HL-60 (cell line): ENCODE measurements at regions not wholly inside any gene's neighbourhood (a gene's known extent, or its start where the extent isn't known, plus 50 kb on each side); places are given as distances from the start of the nearest gene placed in this dataset.
"Not testable (repeated sequence)": the region's sequence is repeated elsewhere in the genome, so short reads cannot be mapped to it uniquely, and the experiment has no call there.

Experiments used
- DNase-seq, 2 experiments: peaks; one replicate each; pipeline ENCODE4 v3.0.0-alpha.2; 2010 to 2020; ENCODE audit warnings: low read depth in 1 of 2, low spot score in 1 of 2
- H3K27ac ChIP-seq: fragments of 250-450 bp; sonication (Bioruptor Pico); replicated peaks from 2 replicates; pipeline ENCODE4 v1.5.1; 2020; ENCODE audit warnings: mild to moderate bottlenecking, moderate library complexity
- H3K27me3 ChIP-seq: fragments of 250-450 bp; sonication (Bioruptor Pico); 2 replicates; pipeline ENCODE4 v1.5.1; 2021; ENCODE audit warnings: mild to moderate bottlenecking, moderate library complexity; ENCODE audit not compliant: insufficient read depth, poor library complexity, severe bottlenecking
- H3K4me3 ChIP-seq: replicated peaks from 2 replicates; pipeline ENCODE4 v1.5.1; 2011; ENCODE audit warnings: mild to moderate bottlenecking, control low read depth, low read length; ENCODE audit not compliant: insufficient read depth
- CTCF ChIP-seq: IDR thresholded peaks from one replicate; pipeline ENCODE4 v1.5.1; 2011; ENCODE audit warnings: low read length, control low read depth, inconsistent platforms; ENCODE audit not compliant: insufficient read depth
- GABPA ChIP-seq: IDR thresholded peaks from 2 replicates; pipeline ENCODE4 v1.6.1; 2012; ENCODE audit warnings: low read depth
- POLR2AphosphoS5 ChIP-seq: IDR thresholded peaks from 2 replicates; pipeline ENCODE4 v1.6.1; 2012; ENCODE audit warnings: low read depth
- REST ChIP-seq: IDR thresholded peaks from 2 replicates; pipeline ENCODE4 v1.6.1; 2012; ENCODE audit warnings: low read depth; ENCODE audit not compliant: insufficient replicate concordance
- SPI1 ChIP-seq: IDR thresholded peaks from 2 replicates; pipeline ENCODE4 v1.6.1; 2012; ENCODE audit warnings: low read depth, mild to moderate bottlenecking, borderline replicate concordance

GRCh38 chr2:234694244-234695013 is 197.5 kb upstream of the ARL4C start:
- TF ChIP-seq CTCF (no peak), POLR2AphosphoS5 (no peak), SPI1 (no peak), REST (no peak), GABPA (no peak)
- no peak overlapping the region for H3K27ac ChIP-seq
- DNase-seq, result no peak
- H3K4me3 ChIP-seq, result no peak overlapping the region
- no peaks in the 10 kb centered on the region for H3K27me3 ChIP-seq

GRCh38 chr2:234693681-234694190 is 196.9 kb upstream of the ARL4C start:
- H3K27me3 ChIP-seq, H3K4me3 ChIP-seq, DNase-seq, H3K27ac ChIP-seq: not testable (repeated sequence)

- DNase-seq, H3K27ac ChIP-seq, H3K4me3 ChIP-seq, H3K27me3 ChIP-seq: not testable (repeated sequence)
These were observed 196.3 kb upstream of the ARL4C start for GRCh38 chr2:234693191-234693590.

- Histone ChIP-seq H3K27ac (no peak overlapping the region), H3K4me3 (no peak overlapping the region), H3K27me3 (no peaks in the 10 kb centered on the region)
- TF ChIP-seq CTCF (no peak), POLR2AphosphoS5 (no peak), SPI1 (no peak), GABPA (no peak)
- no peak for DNase-seq
These were observed 195.4 kb upstream of the ARL4C start for GRCh38 chr2:234691968-234692955.

- no peak for DNase-seq
- TF ChIP-seq CTCF (no peak), REST (no peak), POLR2AphosphoS5 (no peak), GABPA (no peak), SPI1 (no peak)
- no peak overlapping the region for H3K4me3 ChIP-seq
- no peaks in the 10 kb centered on the region for H3K27me3 ChIP-seq
- H3K27ac ChIP-seq, result no peak overlapping the region
These were observed 194.3 kb upstream of the ARL4C start for GRCh38 chr2:234691214-234691575.
